ENCODE measurements at regions not wholly inside any gene's neighbourhood (a gene's known extent, or its start where the extent isn't known, plus 50 kb on each side); places are given as distances from the start of the nearest gene placed in this dataset.
"Not testable (repeated sequence)": the region's sequence is repeated elsewhere in the genome, so short reads cannot be mapped to it uniquely, and the experiment has no call there.

- DNase-seq (ENCODE audit: low spot score); in situ Hi-C loops (cut with MboI; ENCODE audit: low pct_unique_long_range_greater_than_20kb, low sequenced_read_pairs, unreplicated experiment): not testable (repeated sequence)
Measured at GRCh38 chrX:71822314-71822713, 59.2 kb downstream of the CXorf49B start.

GRCh38 chrX:71823391-71824057, 60.4 kb downstream of the CXorf49B start:
- in situ Hi-C loops (cut with MboI; ENCODE audit: low pct_unique_long_range_greater_than_20kb, low sequenced_read_pairs, unreplicated experiment), result no loop called here
- no peak for DNase-seq (ENCODE audit: low spot score)
- no peak for TF ChIP-seq CTCF (IDR thresholded peaks at IDR 0.05; ENCODE audit: extremely low read depth, insufficient read depth, missing control alignments)

- in situ Hi-C loops (cut with MboI; ENCODE audit: low pct_unique_long_range_greater_than_20kb, low sequenced_read_pairs, unreplicated experiment), result no loop called here
- DNase-seq (ENCODE audit: low spot score), result no peak
- no peak for TF ChIP-seq CTCF (IDR thresholded peaks at IDR 0.05; ENCODE audit: extremely low read depth, insufficient read depth, missing control alignments)
Measured at GRCh38 chrX:71828086-71828485, 64.9 kb downstream of the CXorf49B start.

GRCh38 chrX:71838092-71838491, 72.6 kb upstream of the NHSL2 start:
- in situ Hi-C loops (cut with MboI; ENCODE audit: low pct_unique_long_range_greater_than_20kb, low sequenced_read_pairs, unreplicated experiment); DNase-seq (ENCODE audit: low spot score): not testable (repeated sequence)

- no peak for DNase-seq (ENCODE audit: low spot score)
- in situ Hi-C loops (cut with MboI; ENCODE audit: low pct_unique_long_range_greater_than_20kb, low sequenced_read_pairs, unreplicated experiment), result no loop called here
- no peak for TF ChIP-seq CTCF (IDR thresholded peaks at IDR 0.05; ENCODE audit: extremely low read depth, insufficient read depth, missing control alignments)
Measured at GRCh38 chrX:71846429-71846828, 64.2 kb upstream of the NHSL2 start.

- in situ Hi-C loops (cut with MboI; ENCODE audit: low pct_unique_long_range_greater_than_20kb, low sequenced_read_pairs, unreplicated experiment), result no loop called here
- no peak for DNase-seq (ENCODE audit: low spot score)
- no peak for TF ChIP-seq CTCF (IDR thresholded peaks at IDR 0.05; ENCODE audit: extremely low read depth, insufficient read depth, missing control alignments)
Measured at GRCh38 chrX:71852182-71852581, 58.5 kb upstream of the NHSL2 start.

- in situ Hi-C loops (cut with MboI; ENCODE audit: low pct_unique_long_range_greater_than_20kb, low sequenced_read_pairs, unreplicated experiment), result no loop called here
- peak; percentile 70 for TF ChIP-seq CTCF (IDR thresholded peaks at IDR 0.05; ENCODE audit: extremely low read depth, insufficient read depth, missing control alignments)
- no peak for DNase-seq (ENCODE audit: low spot score)
Measured at GRCh38 chrX:71859637-71860036, 51.0 kb upstream of the NHSL2 start.

Data from GM13977 (cell line).